ENCODE measurements at regions not wholly inside any gene's neighbourhood (a gene's known extent, or its start where the extent isn't known, plus 50 kb on each side); places are given as distances from the start of the nearest gene placed in this dataset.
"Not testable (repeated sequence)": the region's sequence is repeated elsewhere in the genome, so short reads cannot be mapped to it uniquely, and the experiment has no call there.

DNA sequence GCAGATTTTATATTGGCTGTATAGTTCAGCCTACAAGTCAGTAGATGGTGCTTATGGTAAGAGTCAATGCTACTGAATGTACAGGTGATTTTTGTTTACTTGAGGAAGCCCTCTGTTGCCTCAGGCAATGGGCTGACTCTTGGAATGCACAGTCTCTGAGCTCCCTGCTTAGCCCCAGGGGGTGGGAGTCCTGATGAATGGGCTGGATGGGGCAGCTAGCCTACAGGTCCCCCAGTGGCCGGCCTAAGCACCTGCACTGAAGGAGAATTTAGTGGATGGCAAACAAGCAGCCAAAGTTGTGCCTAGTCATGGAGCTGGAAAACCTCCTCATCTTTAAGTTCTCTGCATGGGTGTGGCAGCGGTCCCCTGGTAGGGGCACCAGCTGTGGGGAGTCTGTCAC lies 101.8 kb upstream of the CXorf51B start:
- H3K4me3 ChIP-seq (ENCODE audit: low read depth in 2 of 2, low read length in 1 of 2), result no peak overlapping the region
- H3K4me2 ChIP-seq, result no peak overlapping the region
- CTCF ChIA-PET, result no interaction called here
- POLR2A ChIA-PET, result no interaction called here
- no peaks in the 10 kb centered on the region for H3K79me2 ChIP-seq (ENCODE audit: insufficient read depth)
- H3F3A ChIP-seq (replicated peaks; ENCODE audit: insufficient read depth), result no peaks in the 10 kb centered on the region
- H3K27me3 ChIP-seq (ENCODE audit: insufficient read depth), result no peaks in the 10 kb centered on the region
- H3K9me2 ChIP-seq, result no peaks in the 10 kb centered on the region
- H3K4me1 ChIP-seq (ENCODE audit: control insufficient read depth in 1 of 2, insufficient read depth in 2 of 2, low read depth in 1 of 2, low read length in 1 of 2), result no peaks in the 10 kb centered on the region
- no peak for TF ChIP-seq EZH2phosphoT487 (IDR thresholded peaks at IDR 0.05; ENCODE audit: borderline replicate concordance, low read depth)
- no peak for TF ChIP-seq POLR2AphosphoS5 (IDR thresholded peaks at IDR 0.05; ENCODE audit: low read depth, low read length)
- TF ChIP-seq, protein P1, sequence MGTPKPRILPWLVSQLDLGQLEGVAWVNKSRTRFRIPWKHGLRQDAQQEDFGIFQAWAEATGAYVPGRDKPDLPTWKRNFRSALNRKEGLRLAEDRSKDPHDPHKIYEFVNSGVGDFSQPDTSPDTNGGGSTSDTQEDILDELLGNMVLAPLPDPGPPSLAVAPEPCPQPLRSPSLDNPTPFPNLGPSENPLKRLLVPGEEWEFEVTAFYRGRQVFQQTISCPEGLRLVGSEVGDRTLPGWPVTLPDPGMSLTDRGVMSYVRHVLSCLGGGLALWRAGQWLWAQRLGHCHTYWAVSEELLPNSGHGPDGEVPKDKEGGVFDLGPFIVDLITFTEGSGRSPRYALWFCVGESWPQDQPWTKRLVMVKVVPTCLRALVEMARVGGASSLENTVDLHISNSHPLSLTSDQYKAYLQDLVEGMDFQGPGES (IDR thresholded peaks at IDR 0.05; ENCODE audit: low read depth, low read length), result no peak
- no peak for TF ChIP-seq RCOR1 (IDR thresholded peaks at IDR 0.05; ENCODE audit: low read length)
- TF ChIP-seq FOXM1 (IDR thresholded peaks at IDR 0.05; ENCODE audit: low read depth), result no peak
- no peak for TF ChIP-seq SMC3 (IDR thresholded peaks at IDR 0.05; ENCODE audit: low read depth, low read length)
- no peak overlapping the region for H3K9ac ChIP-seq
- no peaks in the 10 kb centered on the region for H3K9me3 ChIP-seq
- 13% methylated on average over 1 of the region's 2 CpGs for WGBS (ENCODE audit: low lambda C conversion rate)
- no peak overlapping the region for H2AFZ ChIP-seq (ENCODE audit: low read depth)
- DNase-seq, result no peak
- no peaks in the 10 kb centered on the region for H3K36me3 ChIP-seq (replicated peaks in 1 of 2; ENCODE audit: control insufficient read depth in 1 of 2, insufficient read depth in 2 of 2, low read length in 1 of 2)
- no peaks in the 10 kb centered on the region for H4K20me1 ChIP-seq (ENCODE audit: insufficient read depth)
- H3K27ac ChIP-seq (ENCODE audit: low read depth in 2 of 2, low read length in 1 of 2), result no peak overlapping the region

DNA sequence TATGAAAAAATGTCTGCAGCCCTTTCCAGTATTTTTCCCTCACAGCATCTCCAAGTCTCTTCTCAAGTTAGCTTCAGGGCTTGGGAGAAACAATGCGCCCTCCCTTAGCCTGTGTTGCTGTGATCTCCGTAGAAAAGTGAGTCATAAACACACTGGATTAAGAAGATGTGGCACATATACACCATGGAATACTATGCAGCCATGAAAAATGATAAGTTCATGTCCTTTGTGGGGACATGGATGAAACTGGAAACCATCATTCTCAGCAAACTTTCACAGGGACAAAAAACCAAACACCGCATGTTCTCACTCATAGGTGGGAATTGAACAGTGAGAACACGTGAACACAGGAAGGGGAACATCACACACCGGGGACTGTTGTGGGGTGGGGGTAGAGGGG lies 100.7 kb upstream of the CXorf51B start:
- H3K27ac ChIP-seq (ENCODE audit: low read depth in 2 of 2, low read length in 1 of 2); H3K27me3 ChIP-seq (ENCODE audit: insufficient read depth); DNase-seq; POLR2A ChIA-PET; H3K9me2 ChIP-seq; H3K79me2 ChIP-seq (ENCODE audit: insufficient read depth); H3K4me2 ChIP-seq; CTCF ChIA-PET; H3K9ac ChIP-seq; H2AFZ ChIP-seq (ENCODE audit: low read depth); H3K36me3 ChIP-seq (replicated peaks in 1 of 2; ENCODE audit: control insufficient read depth in 1 of 2, insufficient read depth in 2 of 2, low read length in 1 of 2); H3K9me3 ChIP-seq; H3F3A ChIP-seq (replicated peaks; ENCODE audit: insufficient read depth); H4K20me1 ChIP-seq (ENCODE audit: insufficient read depth); H3K4me3 ChIP-seq (ENCODE audit: low read depth in 2 of 2, low read length in 1 of 2); H3K4me1 ChIP-seq (ENCODE audit: control insufficient read depth in 1 of 2, insufficient read depth in 2 of 2, low read depth in 1 of 2, low read length in 1 of 2): not testable (repeated sequence)
- 2% methylated on average over 5 of the region's 5 CpGs for WGBS (ENCODE audit: low lambda C conversion rate)

DNA sequence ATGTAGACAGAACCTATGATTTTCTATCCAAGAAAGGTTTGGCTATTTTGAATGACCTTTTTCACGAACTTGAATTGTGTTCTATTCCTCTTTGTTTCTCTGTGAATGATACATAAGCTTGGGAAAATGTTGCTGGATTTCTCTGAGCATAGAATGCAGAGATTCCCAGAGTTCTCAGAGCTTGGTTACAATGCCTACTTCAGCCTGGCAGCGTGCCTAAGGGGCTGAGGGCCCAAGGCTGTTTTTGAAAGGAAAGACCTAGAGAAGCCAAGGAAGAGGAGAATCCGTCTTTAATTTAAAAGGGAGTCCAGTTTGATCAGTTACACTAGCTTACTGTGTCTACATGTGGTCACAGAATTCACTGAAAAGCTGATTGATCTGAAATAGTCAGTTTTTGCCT lies 55.3 kb upstream of the CXorf51B start:
- WGBS (ENCODE audit: low lambda C conversion rate), result 2% methylated on average over 3 of the region's 3 CpGs
- Histone ChIP-seq H3K36me3 (replicated peaks in 1 of 2; ENCODE audit: control insufficient read depth in 1 of 2, insufficient read depth in 2 of 2, low read length in 1 of 2) (no peaks in the 10 kb centered on the region), H4K20me1 (ENCODE audit: insufficient read depth) (no peaks in the 10 kb centered on the region), H3K27ac (ENCODE audit: low read depth in 2 of 2, low read length in 1 of 2) (no peak overlapping the region), H3K79me2 (ENCODE audit: insufficient read depth) (no peaks in the 10 kb centered on the region), H3K4me3 (ENCODE audit: low read depth in 2 of 2, low read length in 1 of 2) (no peak overlapping the region), H3K9me2 (no peaks in the 10 kb centered on the region), H3K4me2 (no peak overlapping the region), H3K4me1 (ENCODE audit: control insufficient read depth in 1 of 2, insufficient read depth in 2 of 2, low read depth in 1 of 2, low read length in 1 of 2) (no peaks in the 10 kb centered on the region), H3K27me3 (ENCODE audit: insufficient read depth) (no peaks in the 10 kb centered on the region), H2AFZ (ENCODE audit: low read depth) (no peak overlapping the region), H3F3A (replicated peaks; ENCODE audit: insufficient read depth) (no peaks in the 10 kb centered on the region), H3K9me3 (peaks cover 6% of the 10 kb centered on the region), H3K9ac (no peak overlapping the region)
- ChIA-PET POLR2A (no interaction called here), CTCF (no interaction called here)
- TF ChIP-seq, protein P2, sequence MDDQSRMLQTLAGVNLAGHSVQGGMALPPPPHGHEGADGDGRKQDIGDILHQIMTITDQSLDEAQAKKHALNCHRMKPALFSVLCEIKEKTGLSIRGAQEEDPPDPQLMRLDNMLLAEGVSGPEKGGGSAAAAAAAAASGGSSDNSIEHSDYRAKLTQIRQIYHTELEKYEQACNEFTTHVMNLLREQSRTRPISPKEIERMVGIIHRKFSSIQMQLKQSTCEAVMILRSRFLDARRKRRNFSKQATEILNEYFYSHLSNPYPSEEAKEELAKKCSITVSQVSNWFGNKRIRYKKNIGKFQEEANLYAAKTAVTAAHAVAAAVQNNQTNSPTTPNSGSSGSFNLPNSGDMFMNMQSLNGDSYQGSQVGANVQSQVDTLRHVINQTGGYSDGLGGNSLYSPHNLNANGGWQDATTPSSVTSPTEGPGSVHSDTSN (IDR thresholded peaks at IDR 0.05), result no peak
- TF ChIP-seq, protein P3, sequence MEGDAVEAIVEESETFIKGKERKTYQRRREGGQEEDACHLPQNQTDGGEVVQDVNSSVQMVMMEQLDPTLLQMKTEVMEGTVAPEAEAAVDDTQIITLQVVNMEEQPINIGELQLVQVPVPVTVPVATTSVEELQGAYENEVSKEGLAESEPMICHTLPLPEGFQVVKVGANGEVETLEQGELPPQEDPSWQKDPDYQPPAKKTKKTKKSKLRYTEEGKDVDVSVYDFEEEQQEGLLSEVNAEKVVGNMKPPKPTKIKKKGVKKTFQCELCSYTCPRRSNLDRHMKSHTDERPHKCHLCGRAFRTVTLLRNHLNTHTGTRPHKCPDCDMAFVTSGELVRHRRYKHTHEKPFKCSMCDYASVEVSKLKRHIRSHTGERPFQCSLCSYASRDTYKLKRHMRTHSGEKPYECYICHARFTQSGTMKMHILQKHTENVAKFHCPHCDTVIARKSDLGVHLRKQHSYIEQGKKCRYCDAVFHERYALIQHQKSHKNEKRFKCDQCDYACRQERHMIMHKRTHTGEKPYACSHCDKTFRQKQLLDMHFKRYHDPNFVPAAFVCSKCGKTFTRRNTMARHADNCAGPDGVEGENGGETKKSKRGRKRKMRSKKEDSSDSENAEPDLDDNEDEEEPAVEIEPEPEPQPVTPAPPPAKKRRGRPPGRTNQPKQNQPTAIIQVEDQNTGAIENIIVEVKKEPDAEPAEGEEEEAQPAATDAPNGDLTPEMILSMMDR (IDR thresholded peaks at IDR 0.05), result no peak
- TF ChIP-seq GATA2 (CRISPR knock-in tag; IDR thresholded peaks at IDR 0.05), result no peak
- TF ChIP-seq ELF1 (IDR thresholded peaks at IDR 0.05), result no peak
- TF ChIP-seq RCOR1 (IDR thresholded peaks at IDR 0.05; ENCODE audit: low read length), result no peak
- TF ChIP-seq EP300 (IDR thresholded peaks at IDR 0.05; ENCODE audit: borderline replicate concordance in 1 of 2, low read depth in 1 of 2, low read length in 1 of 2), result no peak
- TF ChIP-seq RAD21 (IDR thresholded peaks at IDR 0.05; ENCODE audit: low read length), result no peak
- TF ChIP-seq SIN3A (IDR thresholded peaks at IDR 0.05; ENCODE audit: borderline replicate concordance, low read depth, low read length), result no peak
- TF ChIP-seq FOXJ3 (CRISPR knock-in tag; IDR thresholded peaks at IDR 0.05), result no peak
- TF ChIP-seq MXI1 (IDR thresholded peaks at IDR 0.05; ENCODE audit: low read depth, low read length), result no peak
- no peak for TF ChIP-seq MEF2A (IDR thresholded peaks at IDR 0.05; ENCODE audit: borderline replicate concordance, low read depth)
- no peak for DNase-seq
